Vagina (tissue), 2 donors: ENCODE measurements at regions not wholly inside any gene's neighbourhood (a gene's known extent, or its start where the extent isn't known, plus 50 kb on each side); places are given as distances from the start of the nearest gene placed in this dataset.

Experiments
- DNase-seq, 2 donors: peaks; one replicate each; pipeline ENCODE4 v3.0.0-alpha.2; 2017; ENCODE audit errors: extremely low spot score in 2 of 2
- H3K27ac ChIP-seq: fragments of 200-600 bp; sonication (generic); one replicate; pipeline ENCODE4 v1.5.1; 2019
- H3K27me3 ChIP-seq: fragments of 200-600 bp; sonication (generic); one replicate; pipeline ENCODE4 v1.5.1; 2019
- H3K36me3 ChIP-seq, 2 donors: fragments of 200-600 bp; sonication (generic); one replicate each; pipeline ENCODE4 v1.5.1; 2017 to 2019
- H3K4me1 ChIP-seq: fragments of 200-600 bp; sonication (generic); one replicate; pipeline ENCODE4 v1.5.1; 2019
- H3K4me3 ChIP-seq, 2 donors: fragments of 200-600 bp; sonication (generic); 1 replicate in 1 of 2; 2 replicates in 1 of 2; pipeline ENCODE4 v1.5.1; 2016 to 2019
- H3K9me3 ChIP-seq: fragments of 200-600 bp; sonication (generic); one replicate; pipeline ENCODE4 v1.5.1; 2019
- POLR2A ChIP-seq, 2 donors: fragments of 450-650 bp; IDR thresholded peaks; one replicate each; pipeline ENCODE4 v1.6.1; 2017; ENCODE audit warnings: antibody characterized with exemption in 2 of 2, mild to moderate bottlenecking in 2 of 2, moderate library complexity in 2 of 2
- POLR2AphosphoS5 ChIP-seq, 2 donors: sonication (generic); formaldehyde crosslinking; IDR thresholded peaks; one replicate each; pipeline ENCODE4 v1.9.0; 2017; ENCODE audit warnings: antibody characterized with exemption in 2 of 2, mild to moderate bottlenecking in 2 of 2, low read depth in 1 of 2; ENCODE audit not compliant: insufficient read depth in 1 of 2
- intact Hi-C: fragments of 100-400 bp; cut with DNase I; formaldehyde crosslinking; loops from one replicate; pipeline ENCODE4 v1.15.1; 2023
- TF ChIP-seq, protein P1 (sequence below), 3 experiments: fragments of 450-650 bp in 2 of 3; fragments of 200-600 bp in 1 of 3; sonication (generic) in 1 of 3; IDR thresholded peaks; one replicate each; pipeline ENCODE4 v1.5.1; 2017 to 2019; ENCODE audit warnings: antibody characterized with exemption in 3 of 3, mild to moderate bottlenecking in 2 of 3, moderate library complexity in 2 of 3

DNA sequence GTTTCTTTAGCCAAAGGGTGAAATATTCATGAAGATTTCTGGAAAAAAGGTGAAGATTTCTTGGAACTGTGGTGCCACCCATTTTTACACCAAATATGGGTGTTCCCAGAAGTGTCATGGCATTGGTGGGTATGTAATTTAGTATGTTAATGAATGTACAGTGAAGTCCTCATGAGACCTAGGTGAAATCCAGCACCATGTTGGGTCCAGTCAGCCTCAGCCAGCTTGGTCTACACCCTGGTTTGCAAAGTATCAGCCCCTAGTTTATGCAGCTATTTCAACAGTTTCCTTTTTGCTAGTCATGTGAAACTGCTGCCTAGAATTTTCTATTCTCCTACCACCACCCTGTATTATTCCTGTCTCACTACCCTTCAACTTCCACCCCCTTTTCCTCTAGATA, 63.1 kb upstream of the CXADR start:
- Histone ChIP-seq H3K27me3 (no peaks in the 10 kb centered on the region), H3K36me3 (no peaks in the 10 kb centered on the region), H3K4me3 (no peak overlapping the region), H3K27ac (no peak overlapping the region), H3K4me1 (peaks cover 8% of the 10 kb centered on the region), H3K9me3 (no peaks in the 10 kb centered on the region)
- intact Hi-C loops = no loop called here
- no peak for TF ChIP-seq POLR2A (IDR thresholded peaks at IDR 0.05)
- TF ChIP-seq, protein P1, sequence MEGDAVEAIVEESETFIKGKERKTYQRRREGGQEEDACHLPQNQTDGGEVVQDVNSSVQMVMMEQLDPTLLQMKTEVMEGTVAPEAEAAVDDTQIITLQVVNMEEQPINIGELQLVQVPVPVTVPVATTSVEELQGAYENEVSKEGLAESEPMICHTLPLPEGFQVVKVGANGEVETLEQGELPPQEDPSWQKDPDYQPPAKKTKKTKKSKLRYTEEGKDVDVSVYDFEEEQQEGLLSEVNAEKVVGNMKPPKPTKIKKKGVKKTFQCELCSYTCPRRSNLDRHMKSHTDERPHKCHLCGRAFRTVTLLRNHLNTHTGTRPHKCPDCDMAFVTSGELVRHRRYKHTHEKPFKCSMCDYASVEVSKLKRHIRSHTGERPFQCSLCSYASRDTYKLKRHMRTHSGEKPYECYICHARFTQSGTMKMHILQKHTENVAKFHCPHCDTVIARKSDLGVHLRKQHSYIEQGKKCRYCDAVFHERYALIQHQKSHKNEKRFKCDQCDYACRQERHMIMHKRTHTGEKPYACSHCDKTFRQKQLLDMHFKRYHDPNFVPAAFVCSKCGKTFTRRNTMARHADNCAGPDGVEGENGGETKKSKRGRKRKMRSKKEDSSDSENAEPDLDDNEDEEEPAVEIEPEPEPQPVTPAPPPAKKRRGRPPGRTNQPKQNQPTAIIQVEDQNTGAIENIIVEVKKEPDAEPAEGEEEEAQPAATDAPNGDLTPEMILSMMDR (IDR thresholded peaks at IDR 0.05) = no peak
- no peak for TF ChIP-seq POLR2AphosphoS5 (IDR thresholded peaks at IDR 0.05; ENCODE audit: insufficient read depth in 1 of 2, low read depth in 1 of 2)
- DNase-seq = no peak

DNA sequence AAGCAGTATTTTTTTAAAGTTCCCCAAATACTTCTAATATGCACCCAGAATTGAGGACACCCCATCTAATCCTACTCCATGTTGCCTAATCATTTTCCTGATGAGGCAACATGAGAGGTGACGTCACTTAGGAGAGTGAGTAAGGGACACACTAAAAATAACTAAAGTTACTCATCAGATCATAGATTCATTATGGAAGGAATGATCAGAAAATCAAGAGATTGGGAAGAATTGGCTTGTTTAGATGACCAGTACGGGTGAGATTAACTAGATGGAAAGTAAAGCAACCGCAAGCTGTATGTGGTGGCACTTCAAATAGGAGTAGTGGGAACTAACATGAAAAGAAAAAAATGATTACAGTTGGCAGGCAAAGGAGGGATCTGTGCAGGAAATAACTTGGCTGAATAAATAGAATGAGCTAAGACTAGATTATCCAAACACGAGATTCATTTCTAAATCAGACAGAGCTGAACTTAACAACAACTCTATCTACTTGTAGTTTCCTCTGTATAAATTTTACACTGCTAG, 61.4 kb upstream of the CXADR start:
- Histone ChIP-seq H3K27ac (peak overlapping the region; percentile 12), H3K36me3 (no peaks in the 10 kb centered on the region), H3K4me1 (peaks cover 8% of the 10 kb centered on the region), H3K4me3 (no peak overlapping the region), H3K9me3 (no peaks in the 10 kb centered on the region), H3K27me3 (no peaks in the 10 kb centered on the region)
- intact Hi-C loops = no loop called here
- no peak for DNase-seq
- TF ChIP-seq, protein P1 (IDR thresholded peaks at IDR 0.05) = no peak
- peak in 1 of 2 donors; percentile 66 for TF ChIP-seq POLR2AphosphoS5 (IDR thresholded peaks at IDR 0.05; ENCODE audit: insufficient read depth in 1 of 2, low read depth in 1 of 2)

DNA sequence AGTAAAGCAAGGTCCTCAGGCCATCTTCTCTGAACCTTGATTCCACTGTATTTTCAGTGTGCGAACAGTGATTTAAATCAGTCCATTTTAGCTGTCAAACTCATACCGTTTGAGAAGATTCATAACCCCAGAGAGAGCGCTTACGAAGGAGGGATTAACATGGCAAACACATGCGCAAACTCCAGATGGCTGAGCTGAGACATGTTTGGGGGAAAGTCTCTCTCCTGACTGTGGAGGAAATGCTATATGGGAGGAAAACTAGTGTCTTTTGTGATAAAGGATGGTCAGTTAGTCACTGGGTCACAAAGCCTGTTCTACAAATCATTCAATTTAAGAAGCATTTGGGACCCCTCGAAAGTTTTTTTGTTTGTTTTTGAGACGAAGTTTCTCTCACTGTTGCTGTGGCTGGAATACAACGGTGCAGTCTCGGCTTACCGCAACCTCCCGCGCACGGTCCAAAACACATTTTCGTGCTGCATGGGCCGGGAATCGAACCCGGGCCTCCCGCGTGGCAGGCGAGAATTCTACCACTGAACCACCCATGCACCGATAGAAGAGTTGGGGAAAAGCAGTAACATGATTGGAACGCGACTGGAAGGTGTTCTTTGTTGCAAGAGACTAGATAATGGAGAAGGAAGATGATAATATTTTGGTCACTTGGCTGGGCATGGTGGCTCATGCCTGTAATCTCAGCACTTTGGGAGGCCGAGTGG, 58.4 kb upstream of the CXADR start:
- intact Hi-C loops = no loop called here
- Histone ChIP-seq H3K27ac (peak overlapping the region; percentile 10), H3K36me3 (no peaks in the 10 kb centered on the region), H3K4me3 (no peak overlapping the region), H3K9me3 (no peaks in the 10 kb centered on the region), H3K27me3 (no peaks in the 10 kb centered on the region), H3K4me1 (peaks cover 8% of the 10 kb centered on the region)
- DNase-seq = no peak
- TF ChIP-seq POLR2A (IDR thresholded peaks at IDR 0.05) (no peak), POLR2AphosphoS5 (IDR thresholded peaks at IDR 0.05; ENCODE audit: insufficient read depth in 1 of 2, low read depth in 1 of 2) (peak in 1 of 2 donors; percentile 36)
- TF ChIP-seq, protein P1 (IDR thresholded peaks at IDR 0.05) = no peak

DNA sequence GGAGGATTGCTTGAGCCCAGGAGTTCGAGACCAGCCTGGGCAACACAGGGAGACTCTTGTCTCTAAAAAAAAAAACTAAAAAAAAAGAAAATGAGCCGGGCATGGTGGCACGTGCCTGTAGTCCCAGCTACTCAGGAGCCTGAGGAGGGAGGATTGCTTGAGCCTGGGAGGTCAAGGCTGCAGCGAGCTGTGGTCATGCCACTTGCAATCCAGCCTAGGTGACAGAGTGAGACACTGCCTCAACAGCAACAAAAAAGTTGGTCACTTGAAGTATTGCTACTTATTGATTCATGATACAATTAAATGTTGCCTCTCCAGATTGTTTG, 57.9 kb upstream of the CXADR start:
- no peaks in the 10 kb centered on the region for H3K27me3 ChIP-seq
- TF ChIP-seq POLR2AphosphoS5 (IDR thresholded peaks at IDR 0.05; ENCODE audit: insufficient read depth in 1 of 2, low read depth in 1 of 2) (no peak), POLR2A (IDR thresholded peaks at IDR 0.05) (no peak)
- TF ChIP-seq, protein P1 (IDR thresholded peaks at IDR 0.05) = no peak
- no peaks in the 10 kb centered on the region for H3K36me3 ChIP-seq
- intact Hi-C loops = no loop called here
- no peak for DNase-seq
- H3K9me3 ChIP-seq = no peaks in the 10 kb centered on the region
- H3K4me3 ChIP-seq = no peak overlapping the region
- peaks cover 8% of the 10 kb centered on the region for H3K4me1 ChIP-seq
- no peak overlapping the region for H3K27ac ChIP-seq

DNA sequence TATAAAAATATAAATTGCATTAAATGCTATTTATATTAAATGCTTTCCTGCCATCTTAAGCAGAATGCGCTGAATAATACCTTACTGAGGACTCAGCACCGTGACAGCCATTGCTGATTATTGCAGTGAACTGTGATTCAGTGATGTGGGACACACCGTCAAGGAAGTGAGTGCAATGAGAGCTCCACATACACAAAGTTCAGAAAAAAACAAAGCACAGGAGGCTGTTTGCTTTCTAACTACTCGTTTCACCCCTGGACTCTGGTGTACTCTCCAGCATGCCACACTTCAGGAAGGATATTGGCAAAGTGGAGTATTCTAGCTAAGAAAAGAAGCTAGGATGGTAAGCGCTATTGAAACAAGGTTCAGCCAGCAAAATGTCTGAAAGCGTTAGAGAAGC, 57.4 kb upstream of the CXADR start:
- no peak for DNase-seq
- intact Hi-C loops = no loop called here
- Histone ChIP-seq H3K36me3 (no peaks in the 10 kb centered on the region), H3K27me3 (no peaks in the 10 kb centered on the region), H3K27ac (no peak overlapping the region), H3K9me3 (no peaks in the 10 kb centered on the region), H3K4me3 (no peak overlapping the region), H3K4me1 (peaks cover 8% of the 10 kb centered on the region)
- TF ChIP-seq POLR2AphosphoS5 (IDR thresholded peaks at IDR 0.05; ENCODE audit: insufficient read depth in 1 of 2, low read depth in 1 of 2) (no peak), POLR2A (IDR thresholded peaks at IDR 0.05) (no peak)
- TF ChIP-seq, protein P1 (IDR thresholded peaks at IDR 0.05) = no peak
